HEK293 (cell line): ENCODE measurements at regions not wholly inside any gene's neighbourhood (a gene's known extent, or its start where the extent isn't known, plus 50 kb on each side); places are given as distances from the start of the nearest gene placed in this dataset.

Experiments
- CTCF ChIA-PET: fragments of 350-600 bp; formaldehyde crosslinking; extraction: SDS; loops from one replicate; lab custom pipeline; 2021; ENCODE audit warnings: antibody characterized with exemption; lab: Yijun Ruan, JAX
- POLR2A ChIA-PET: fragments of 300-600 bp; formaldehyde crosslinking; extraction: SDS; loops from one replicate; lab custom pipeline; 2020; ENCODE audit warnings: antibody characterized with exemption, inconsistent platforms; lab: Yijun Ruan, JAX
- H3K27ac ChIP-seq: fragments of 200-500 bp; sonication (Bioruptor generic); 2 replicates; pipeline ENCODE4 v1.5.1; 2014; ENCODE audit warnings: low read depth, low read length, control low read depth, inconsistent platforms; ENCODE audit errors: extremely low read depth
- H3K36me3 ChIP-seq, 2 experiments: fragments of 200-500 bp in 1 of 2; sonication (Bioruptor generic) in 1 of 2; 1 replicate in 1 of 2; 2 replicates in 1 of 2; pipeline ENCODE4 v1.5.1; 2014 to 2017; ENCODE audit warnings: inconsistent platforms in 2 of 2, low read length in 2 of 2; ENCODE audit not compliant: control insufficient read depth in 2 of 2, insufficient read depth in 1 of 2
- H3K4me1 ChIP-seq: fragments of 200-500 bp; sonication (Bioruptor generic); 2 replicates; pipeline ENCODE4 v1.5.1; 2014; ENCODE audit warnings: mild to moderate bottlenecking, low read length, inconsistent platforms; ENCODE audit not compliant: control insufficient read depth, insufficient read depth
- H3K4me3 ChIP-seq: 2 replicates; pipeline ENCODE4 v1.5.1; 2011; ENCODE audit warnings: low read depth, mild to moderate bottlenecking, control low read depth, low read length, moderate library complexity
- H3K9me3 ChIP-seq: fragments of 200-500 bp; sonication (Bioruptor generic); 2 replicates; pipeline ENCODE4 v1.5.1; 2014; ENCODE audit warnings: low read depth, low read length, inconsistent platforms; ENCODE audit not compliant: control insufficient read depth, insufficient read depth
- GLI2 ChIP-seq: fragments of 450-650 bp; formaldehyde crosslinking; IDR thresholded peaks from 2 replicates; pipeline ENCODE4; 2017; ENCODE audit warnings: missing biosample characterization, missing genetic modification characterization, low read depth, borderline replicate concordance
- SCRT2 ChIP-seq: fragments of 450-650 bp; formaldehyde crosslinking; IDR thresholded peaks from 2 replicates; pipeline ENCODE4 v1.5.1; 2016; ENCODE audit warnings: missing biosample characterization, missing genetic modification characterization
- SP2 ChIP-seq: fragments of 450-650 bp; formaldehyde crosslinking; IDR thresholded peaks from 2 replicates; pipeline ENCODE4 v1.5.1; 2016; ENCODE audit warnings: missing biosample characterization, missing genetic modification characterization
- YY1 ChIP-seq: fragments of 450-650 bp; formaldehyde crosslinking; IDR thresholded peaks from 2 replicates; pipeline ENCODE4 v1.5.1; 2018; ENCODE audit warnings: missing biosample characterization, missing genetic modification characterization
- ZBTB20 ChIP-seq: fragments of 450-650 bp; formaldehyde crosslinking; IDR thresholded peaks from 2 replicates; pipeline ENCODE4 v1.5.1; 2016; ENCODE audit warnings: missing biosample characterization, missing genetic modification characterization
- ZFP3 ChIP-seq: fragments of 450-650 bp; formaldehyde crosslinking; IDR thresholded peaks from 2 replicates; pipeline ENCODE4 v1.5.1; 2016; ENCODE audit warnings: low read depth, missing biosample characterization, missing genetic modification characterization
- ZNF146 ChIP-seq: fragments of 450-650 bp; formaldehyde crosslinking; IDR thresholded peaks from 2 replicates; pipeline ENCODE4 v1.5.1; 2016; ENCODE audit warnings: missing biosample characterization, missing genetic modification characterization
- ZNF184 ChIP-seq: fragments of 450-650 bp; IDR thresholded peaks from 2 replicates; pipeline ENCODE4 v1.5.1; 2018; ENCODE audit warnings: missing biosample characterization, mild to moderate bottlenecking, missing genetic modification characterization
- ZNF221 ChIP-seq: fragments of 450-650 bp; formaldehyde crosslinking; IDR thresholded peaks from 2 replicates; pipeline ENCODE4 v1.5.1; 2017; ENCODE audit warnings: missing biosample characterization, missing genetic modification characterization, borderline replicate concordance
- ZNF324 ChIP-seq: fragments of 450-650 bp; formaldehyde crosslinking; IDR thresholded peaks from 2 replicates; pipeline ENCODE4 v1.5.1; 2016; ENCODE audit warnings: missing biosample characterization, missing genetic modification characterization
- ZNF394 ChIP-seq: fragments of 450-650 bp; formaldehyde crosslinking; IDR thresholded peaks from 2 replicates; pipeline ENCODE4 v1.5.1; 2016; ENCODE audit warnings: missing biosample characterization, missing genetic modification characterization, mild to moderate bottlenecking, moderate library complexity, borderline replicate concordance
- ZNF610 ChIP-seq: fragments of 450-650 bp; formaldehyde crosslinking; IDR thresholded peaks from 2 replicates; pipeline ENCODE4 v1.5.1; 2016; ENCODE audit warnings: missing biosample characterization, missing genetic modification characterization, borderline replicate concordance
- ZNF626 ChIP-seq: fragments of 450-650 bp; sonication (Bioruptor Pico); formaldehyde crosslinking; IDR thresholded peaks from 2 replicates; pipeline ENCODE4 v1.5.1; 2018; ENCODE audit warnings: missing biosample characterization, missing genetic modification characterization, inconsistent platforms
- TF ChIP-seq, protein P1 (sequence below): fragments of 450-650 bp; formaldehyde crosslinking; IDR thresholded peaks from 2 replicates; pipeline ENCODE4 v1.5.1; 2016; ENCODE audit warnings: missing biosample characterization, missing genetic modification characterization
- TF ChIP-seq, protein P2 (sequence below): fragments of 450-650 bp; formaldehyde crosslinking; conservative IDR thresholded peaks from 2 replicates; pipeline ENCODE4 v1.5.1; 2016; ENCODE audit warnings: low read depth, missing biosample characterization, missing genetic modification characterization
- TF ChIP-seq, protein P3 (sequence below): fragments of 450-650 bp; formaldehyde crosslinking; IDR thresholded peaks from 2 replicates; pipeline ENCODE4 v1.5.1; 2016; ENCODE audit warnings: missing biosample characterization, missing genetic modification characterization
- TF ChIP-seq, protein P4 (sequence below): fragments of 450-650 bp; formaldehyde crosslinking; IDR thresholded peaks from 2 replicates; pipeline ENCODE4 v1.5.1; 2017; ENCODE audit warnings: missing biosample characterization, missing genetic modification characterization
- TF ChIP-seq, protein P5 (sequence below): fragments of 450-650 bp; formaldehyde crosslinking; conservative IDR thresholded peaks from 2 replicates; pipeline ENCODE4 v1.5.1; 2016; ENCODE audit warnings: low read depth, missing biosample characterization, missing genetic modification characterization

DNA sequence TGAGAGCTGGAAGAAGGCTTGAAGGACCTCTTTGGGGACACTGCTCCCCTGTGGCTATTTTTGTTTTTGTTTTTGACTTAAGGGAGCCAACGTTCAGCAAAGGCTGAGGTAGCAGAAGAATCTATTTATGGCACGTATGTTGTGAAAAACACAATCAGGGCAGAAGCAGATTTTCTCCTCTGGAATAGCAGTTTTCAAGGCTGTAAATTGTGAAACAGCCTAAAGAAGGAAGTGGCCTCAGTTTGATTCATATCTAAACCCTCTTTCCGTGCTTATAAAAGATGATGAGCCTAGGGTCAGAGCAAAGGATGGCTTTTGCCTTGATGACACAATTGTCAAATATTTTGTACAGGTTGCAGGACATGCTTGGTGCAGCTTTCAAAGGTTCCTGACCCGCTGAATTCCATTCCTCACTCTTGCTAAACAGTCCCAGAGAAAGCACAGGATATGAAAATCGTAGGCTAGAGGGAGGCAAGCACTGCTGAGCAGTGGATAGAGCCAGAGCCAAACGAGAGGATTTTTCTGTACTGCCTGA is 106.2 kb upstream of the DLX2 start:
- Histone ChIP-seq H3K9me3 (no peaks in the 10 kb centered on the region), H3K36me3 (no peaks in the 10 kb centered on the region), H3K27ac (no peak overlapping the region), H3K4me3 (no peak overlapping the region), H3K4me1 (no peaks in the 10 kb centered on the region)
- POLR2A ChIA-PET, result no interaction called here
- CTCF ChIA-PET, result interaction anchor here (0.6 to 0.8 kb wide), 3 partner anchors 8 to 254 kb away, joined by 3 read pairs; no protein-coding TSS in a partner anchor
- TF ChIP-seq ZNF626 (tag by site-specific recombination) (no peak), ZFP3 (tag by site-specific recombination) (no peak), YY1 (tag by site-specific recombination) (no peak), ZBTB20 (tag by site-specific recombination) (no peak), GLI2 (tag by site-specific recombination) (no peak), ZNF610 (tag by site-specific recombination) (no peak), ZNF221 (tag by site-specific recombination) (no peak), SCRT2 (no peak), ZNF324 (tag by site-specific recombination) (no peak), SP2 (tag by site-specific recombination) (no peak), ZNF146 (tag by site-specific recombination) (no peak)
- TF ChIP-seq, protein P1, sequence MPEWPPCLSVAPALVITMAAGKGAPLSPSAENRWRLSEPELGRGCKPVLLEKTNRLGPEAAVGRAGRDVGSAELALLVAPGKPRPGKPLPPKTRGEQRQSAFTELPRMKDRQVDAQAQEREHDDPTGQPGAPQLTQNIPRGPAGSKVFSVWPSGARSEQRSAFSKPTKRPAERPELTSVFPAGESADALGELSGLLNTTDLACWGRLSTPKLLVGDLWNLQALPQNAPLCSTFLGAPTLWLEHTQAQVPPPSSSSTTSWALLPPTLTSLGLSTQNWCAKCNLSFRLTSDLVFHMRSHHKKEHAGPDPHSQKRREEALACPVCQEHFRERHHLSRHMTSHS (tag by site-specific recombination), result no peak
- TF ChIP-seq, protein P2, sequence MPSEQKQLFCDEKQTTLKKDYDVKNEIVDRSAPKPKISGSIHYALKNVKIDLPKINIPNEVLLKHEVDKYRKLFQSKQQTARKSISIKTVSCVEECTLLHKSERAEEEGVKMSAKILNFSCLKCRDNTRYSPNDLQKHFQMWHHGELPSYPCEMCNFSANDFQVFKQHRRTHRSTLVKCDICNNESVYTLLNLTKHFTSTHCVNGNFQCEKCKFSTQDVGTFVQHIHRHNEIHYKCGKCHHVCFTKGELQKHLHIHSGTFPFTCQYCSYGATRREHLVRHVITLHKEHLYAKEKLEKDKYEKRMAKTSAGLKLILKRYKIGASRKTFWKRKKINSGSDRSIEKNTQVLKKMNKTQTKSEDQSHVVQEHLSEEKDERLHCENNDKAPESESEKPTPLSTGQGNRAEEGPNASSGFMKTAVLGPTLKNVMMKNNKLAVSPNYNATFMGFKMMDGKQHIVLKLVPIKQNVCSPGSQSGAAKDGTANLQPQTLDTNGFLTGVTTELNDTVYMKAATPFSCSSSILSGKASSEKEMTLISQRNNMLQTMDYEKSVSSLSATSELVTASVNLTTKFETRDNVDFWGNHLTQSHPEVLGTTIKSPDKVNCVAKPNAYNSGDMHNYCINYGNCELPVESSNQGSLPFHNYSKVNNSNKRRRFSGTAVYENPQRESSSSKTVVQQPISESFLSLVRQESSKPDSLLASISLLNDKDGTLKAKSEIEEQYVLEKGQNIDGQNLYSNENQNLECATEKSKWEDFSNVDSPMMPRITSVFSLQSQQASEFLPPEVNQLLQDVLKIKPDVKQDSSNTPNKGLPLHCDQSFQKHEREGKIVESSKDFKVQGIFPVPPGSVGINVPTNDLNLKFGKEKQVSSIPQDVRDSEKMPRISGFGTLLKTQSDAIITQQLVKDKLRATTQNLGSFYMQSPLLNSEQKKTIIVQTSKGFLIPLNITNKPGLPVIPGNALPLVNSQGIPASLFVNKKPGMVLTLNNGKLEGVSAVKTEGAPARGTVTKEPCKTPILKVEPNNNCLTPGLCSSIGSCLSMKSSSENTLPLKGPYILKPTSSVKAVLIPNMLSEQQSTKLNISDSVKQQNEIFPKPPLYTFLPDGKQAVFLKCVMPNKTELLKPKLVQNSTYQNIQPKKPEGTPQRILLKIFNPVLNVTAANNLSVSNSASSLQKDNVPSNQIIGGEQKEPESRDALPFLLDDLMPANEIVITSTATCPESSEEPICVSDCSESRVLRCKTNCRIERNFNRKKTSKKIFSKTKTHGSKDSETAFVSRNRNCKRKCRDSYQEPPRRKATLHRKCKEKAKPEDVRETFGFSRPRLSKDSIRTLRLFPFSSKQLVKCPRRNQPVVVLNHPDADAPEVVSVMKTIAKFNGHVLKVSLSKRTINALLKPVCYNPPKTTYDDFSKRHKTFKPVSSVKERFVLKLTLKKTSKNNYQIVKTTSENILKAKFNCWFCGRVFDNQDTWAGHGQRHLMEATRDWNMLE (tag by site-specific recombination), result no peak
- TF ChIP-seq, protein P3, sequence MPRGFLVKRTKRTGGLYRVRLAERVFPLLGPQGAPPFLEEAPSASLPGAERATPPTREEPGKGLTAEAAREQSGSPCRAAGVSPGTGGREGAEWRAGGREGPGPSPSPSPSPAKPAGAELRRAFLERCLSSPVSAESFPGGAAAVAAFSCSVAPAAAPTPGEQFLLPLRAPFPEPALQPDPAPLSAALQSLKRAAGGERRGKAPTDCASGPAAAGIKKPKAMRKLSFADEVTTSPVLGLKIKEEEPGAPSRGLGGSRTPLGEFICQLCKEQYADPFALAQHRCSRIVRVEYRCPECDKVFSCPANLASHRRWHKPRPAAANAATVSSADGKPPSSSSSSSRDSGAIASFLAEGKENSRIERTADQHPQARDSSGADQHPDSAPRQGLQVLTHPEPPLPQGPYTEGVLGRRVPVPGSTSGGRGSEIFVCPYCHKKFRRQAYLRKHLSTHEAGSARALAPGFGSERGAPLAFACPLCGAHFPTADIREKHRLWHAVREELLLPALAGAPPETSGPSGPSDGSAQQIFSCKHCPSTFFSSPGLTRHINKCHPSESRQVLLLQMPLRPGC (tag by site-specific recombination), result no peak
- TF ChIP-seq, protein P4, sequence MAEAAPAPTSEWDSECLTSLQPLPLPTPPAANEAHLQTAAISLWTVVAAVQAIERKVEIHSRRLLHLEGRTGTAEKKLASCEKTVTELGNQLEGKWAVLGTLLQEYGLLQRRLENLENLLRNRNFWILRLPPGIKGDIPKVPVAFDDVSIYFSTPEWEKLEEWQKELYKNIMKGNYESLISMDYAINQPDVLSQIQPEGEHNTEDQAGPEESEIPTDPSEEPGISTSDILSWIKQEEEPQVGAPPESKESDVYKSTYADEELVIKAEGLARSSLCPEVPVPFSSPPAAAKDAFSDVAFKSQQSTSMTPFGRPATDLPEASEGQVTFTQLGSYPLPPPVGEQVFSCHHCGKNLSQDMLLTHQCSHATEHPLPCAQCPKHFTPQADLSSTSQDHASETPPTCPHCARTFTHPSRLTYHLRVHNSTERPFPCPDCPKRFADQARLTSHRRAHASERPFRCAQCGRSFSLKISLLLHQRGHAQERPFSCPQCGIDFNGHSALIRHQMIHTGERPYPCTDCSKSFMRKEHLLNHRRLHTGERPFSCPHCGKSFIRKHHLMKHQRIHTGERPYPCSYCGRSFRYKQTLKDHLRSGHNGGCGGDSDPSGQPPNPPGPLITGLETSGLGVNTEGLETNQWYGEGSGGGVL (tag by site-specific recombination), result no peak

DNA sequence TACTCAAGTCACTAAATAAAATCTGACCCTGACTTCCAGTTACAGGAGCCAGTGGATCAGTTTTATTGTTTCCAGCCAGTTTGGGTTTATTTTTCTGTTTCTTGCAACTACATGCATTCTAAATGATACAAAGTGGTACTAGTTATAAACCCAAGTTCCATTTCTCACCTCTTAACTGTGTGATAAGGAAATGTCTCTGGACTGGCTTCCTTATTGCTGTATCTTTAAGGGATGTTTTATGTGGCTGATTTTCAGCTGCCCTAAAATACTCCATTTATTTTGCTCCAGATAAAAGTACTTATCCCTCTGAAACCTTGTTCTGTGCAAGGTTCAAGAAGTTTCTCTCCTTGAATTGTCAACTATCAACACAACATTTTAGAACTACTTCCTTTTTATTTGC is 107.9 kb upstream of the DLX2 start:
- Histone ChIP-seq H3K4me3 (no peak overlapping the region), H3K36me3 (no peaks in the 10 kb centered on the region), H3K27ac (no peak overlapping the region), H3K4me1 (no peaks in the 10 kb centered on the region), H3K9me3 (no peaks in the 10 kb centered on the region)
- TF ChIP-seq, protein P5, sequence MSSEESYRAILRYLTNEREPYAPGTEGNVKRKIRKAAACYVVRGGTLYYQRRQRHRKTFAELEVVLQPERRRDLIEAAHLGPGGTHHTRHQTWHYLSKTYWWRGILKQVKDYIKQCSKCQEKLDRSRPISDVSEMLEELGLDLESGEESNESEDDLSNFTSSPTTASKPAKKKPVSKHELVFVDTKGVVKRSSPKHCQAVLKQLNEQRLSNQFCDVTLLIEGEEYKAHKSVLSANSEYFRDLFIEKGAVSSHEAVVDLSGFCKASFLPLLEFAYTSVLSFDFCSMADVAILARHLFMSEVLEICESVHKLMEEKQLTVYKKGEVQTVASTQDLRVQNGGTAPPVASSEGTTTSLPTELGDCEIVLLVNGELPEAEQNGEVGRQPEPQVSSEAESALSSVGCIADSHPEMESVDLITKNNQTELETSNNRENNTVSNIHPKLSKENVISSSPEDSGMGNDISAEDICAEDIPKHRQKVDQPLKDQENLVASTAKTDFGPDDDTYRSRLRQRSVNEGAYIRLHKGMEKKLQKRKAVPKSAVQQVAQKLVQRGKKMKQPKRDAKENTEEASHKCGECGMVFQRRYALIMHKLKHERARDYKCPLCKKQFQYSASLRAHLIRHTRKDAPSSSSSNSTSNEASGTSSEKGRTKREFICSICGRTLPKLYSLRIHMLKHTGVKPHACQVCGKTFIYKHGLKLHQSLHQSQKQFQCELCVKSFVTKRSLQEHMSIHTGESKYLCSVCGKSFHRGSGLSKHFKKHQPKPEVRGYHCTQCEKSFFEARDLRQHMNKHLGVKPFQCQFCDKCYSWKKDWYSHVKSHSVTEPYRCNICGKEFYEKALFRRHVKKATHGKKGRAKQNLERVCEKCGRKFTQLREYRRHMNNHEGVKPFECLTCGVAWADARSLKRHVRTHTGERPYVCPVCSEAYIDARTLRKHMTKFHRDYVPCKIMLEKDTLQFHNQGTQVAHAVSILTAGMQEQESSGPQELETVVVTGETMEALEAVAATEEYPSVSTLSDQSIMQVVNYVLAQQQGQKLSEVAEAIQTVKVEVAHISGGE, result no peak
- TF ChIP-seq ZNF184 (tag by site-specific recombination) (no peak), ZNF394 (tag by site-specific recombination) (no peak)
- TF ChIP-seq, protein P3 (tag by site-specific recombination), result no peak
- POLR2A ChIA-PET, result no interaction called here
- CTCF ChIA-PET, result interaction anchor here (0.6 to 0.7 kb wide), 3 partner anchors 162 to 1748 kb away, joined by 3 to 5 read pairs (median 3); no protein-coding TSS in a partner anchor
